GM06990 (cell line): ENCODE measurements at regions not wholly inside any gene's neighbourhood (a gene's known extent, or its start where the extent isn't known, plus 50 kb on each side); places are given as distances from the start of the nearest gene placed in this dataset.

Experiments used
- DNase-seq: peaks from one replicate; pipeline ENCODE4 v3.0.0-alpha.2; 2011; ENCODE audit not compliant: insufficient read length; ENCODE audit errors: extremely low read depth
- H3K27me3 ChIP-seq: replicated peaks from 2 replicates; pipeline ENCODE4 v1.6.0; 2011; ENCODE audit warnings: low read length; ENCODE audit not compliant: control insufficient read depth, insufficient read depth
- H3K36me3 ChIP-seq: 2 replicates; pipeline ENCODE4 v1.5.1; 2011; ENCODE audit warnings: low read length; ENCODE audit not compliant: control insufficient read depth, insufficient read depth
- H3K4me3 ChIP-seq: replicated peaks from 2 replicates; pipeline ENCODE4 v1.5.1; 2011; ENCODE audit warnings: low read depth, mild to moderate bottlenecking, control low read depth, low read length
- CTCF ChIP-seq: IDR thresholded peaks from 2 replicates; pipeline ENCODE4 v1.5.1; 2011; ENCODE audit warnings: low read length, control low read depth, mild to moderate bottlenecking, inconsistent platforms; ENCODE audit not compliant: insufficient read depth, poor library complexity, severe bottlenecking

GRCh38 chr20:52921340-52921739, 50.8 kb upstream of the TSHZ2 start:
- H3K27me3 ChIP-seq = no peaks in the 10 kb centered on the region
- no peak for DNase-seq

GRCh38 chr20:52918311-52918710, 53.8 kb upstream of the TSHZ2 start:
- Histone ChIP-seq H3K36me3 (no peaks in the 10 kb centered on the region), H3K4me3 (no peak overlapping the region), H3K27me3 (no peaks in the 10 kb centered on the region)
- TF ChIP-seq CTCF = no peak
- DNase-seq = no peak

More at GRCh38 chr20:52921340-52921739, 50.8 kb upstream of the TSHZ2 start:
- no peak overlapping the region for H3K4me3 ChIP-seq
- H3K36me3 ChIP-seq = no peaks in the 10 kb centered on the region
- no peak for TF ChIP-seq CTCF

- Histone ChIP-seq H3K4me3 (no peak overlapping the region), H3K27me3 (no peaks in the 10 kb centered on the region), H3K36me3 (no peaks in the 10 kb centered on the region)
- TF ChIP-seq CTCF = no peak
- no peak for DNase-seq
These were observed 56.6 kb upstream of the TSHZ2 start for GRCh38 chr20:52915564-52915963.

GRCh38 chr20:52914870-52915269, 57.3 kb upstream of the TSHZ2 start:
- Histone ChIP-seq H3K4me3 (no peak overlapping the region), H3K27me3 (no peaks in the 10 kb centered on the region), H3K36me3 (no peaks in the 10 kb centered on the region)
- TF ChIP-seq CTCF = no peak
- DNase-seq = no peak

- no peak for DNase-seq
- Histone ChIP-seq H3K27me3 (no peaks in the 10 kb centered on the region), H3K36me3 (no peaks in the 10 kb centered on the region), H3K4me3 (no peak overlapping the region)
- no peak for TF ChIP-seq CTCF
These were observed 58.3 kb upstream of the TSHZ2 start for GRCh38 chr20:52913650-52914387.
